ENCODE measurements at regions not wholly inside any gene's neighbourhood (a gene's known extent, or its start where the extent isn't known, plus 50 kb on each side); places are given as distances from the start of the nearest gene placed in this dataset.

DNA sequence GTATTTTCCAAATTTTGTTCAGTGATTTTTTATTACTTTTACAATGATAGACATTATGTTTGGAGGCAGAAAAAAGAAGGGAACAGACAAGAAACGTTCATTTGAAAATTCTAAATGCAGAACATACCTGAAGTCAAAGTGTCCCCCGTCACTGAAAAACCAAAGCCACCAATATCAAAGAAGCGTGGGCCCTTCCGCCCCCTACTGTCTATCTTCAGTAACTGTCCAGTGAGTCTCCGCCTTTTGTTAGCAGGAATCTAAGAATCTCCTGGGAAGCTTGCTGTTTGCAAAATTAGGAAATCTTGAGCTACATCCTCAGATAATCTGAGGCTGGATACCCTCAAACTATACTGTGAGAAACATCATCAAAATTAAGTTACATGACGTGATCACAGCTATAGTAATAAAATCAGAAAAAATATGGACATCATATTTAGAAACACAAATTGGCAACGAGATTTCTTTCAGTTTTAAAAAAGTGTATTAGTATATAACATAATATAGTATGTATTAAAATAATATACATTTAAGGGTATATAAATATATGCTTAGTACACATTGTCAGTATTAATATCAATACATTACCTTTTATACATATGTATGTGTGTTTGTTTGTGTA, 169.3 kb upstream of the AKR1E2 start:
- H3F3A ChIP-seq (ENCODE audit: insufficient read depth), result peaks cover 9% of the 10 kb centered on the region; the same call in 1 of the 2 replicates
- H3K9ac ChIP-seq, result no peak overlapping the region; the same call in 1 of the 2 replicates
- DNase-seq, result peak; percentile 81
- H3K27me3 ChIP-seq (replicated peaks; ENCODE audit: insufficient read depth), result no peaks in the 10 kb centered on the region
- no peaks in the 10 kb centered on the region for H3K79me2 ChIP-seq (ENCODE audit: insufficient read depth)
- no peaks in the 10 kb centered on the region for H3K9me3 ChIP-seq (ENCODE audit: low read depth)
- H3K4me2 ChIP-seq (ENCODE audit: unreplicated experiment), result no peak overlapping the region
- H3K9me2 ChIP-seq (ENCODE audit: insufficient read depth), result no peaks in the 10 kb centered on the region
- no peak overlapping the region for H3K27ac ChIP-seq
- TF ChIP-seq EZH2 (IDR thresholded peaks at IDR 0.05; ENCODE audit: insufficient read depth, poor library complexity, severe bottlenecking), result no peak
- no peak for TF ChIP-seq EZH2phosphoT487 (IDR thresholded peaks at IDR 0.05; ENCODE audit: insufficient read depth, low read depth)
- 17 to 19% methylated on average over 7 of the region's 7 CpGs for WGBS, 2 experiments (ENCODE audit: low coverage in 1 of 2, low lambda C conversion rate in 2 of 2, missing lambda C conversion rate in 2 of 2)
- no peaks in the 10 kb centered on the region for H3K36me3 ChIP-seq (ENCODE audit: low read depth)
- H3K4me1 ChIP-seq (ENCODE audit: insufficient read depth), result peaks cover 7% of the 10 kb centered on the region
- H4K20me1 ChIP-seq (ENCODE audit: insufficient read depth), result no peaks in the 10 kb centered on the region
- peak overlapping the region; percentile 23; the same call in 1 of the 2 replicates for H2AFZ ChIP-seq
- in situ Hi-C loops (cut with MboI), result loop anchor here (25.0 kb wide), 2 partner anchors 844 to 1419 kb away; no protein-coding TSS in a partner anchor
- no peak overlapping the region for H3K4me3 ChIP-seq

DNA sequence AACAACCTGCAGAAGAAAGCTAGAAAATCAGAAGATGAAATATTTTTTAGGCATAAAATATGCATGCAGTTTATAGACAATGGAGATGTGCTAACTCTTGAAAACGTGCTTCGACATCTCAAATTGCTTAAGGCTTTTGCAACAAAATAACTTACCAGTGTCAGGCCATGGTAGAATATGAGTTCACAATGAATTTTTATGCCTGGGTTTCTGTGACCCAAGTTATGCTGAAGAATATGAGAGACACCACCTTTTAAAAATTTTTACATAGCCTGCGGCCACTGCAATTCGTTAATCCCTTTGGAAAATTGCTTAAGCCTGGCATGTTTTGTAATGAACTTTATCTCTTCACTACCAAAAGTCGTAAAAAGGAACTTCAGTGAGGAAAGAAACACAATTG, 170.1 kb upstream of the AKR1E2 start:
- no peaks in the 10 kb centered on the region for H3K9me2 ChIP-seq (ENCODE audit: insufficient read depth)
- no peak overlapping the region for H3K27ac ChIP-seq
- H3F3A ChIP-seq (ENCODE audit: insufficient read depth), result peaks cover 3% of the 10 kb centered on the region; the same call in 1 of the 2 replicates
- in situ Hi-C loops (cut with MboI), result loop anchor here (25.0 kb wide), 2 partner anchors 844 to 1419 kb away; no protein-coding TSS in a partner anchor
- H3K4me3 ChIP-seq, result no peak overlapping the region
- no peak for DNase-seq
- H3K9ac ChIP-seq, result no peak overlapping the region
- H2AFZ ChIP-seq, result no peak overlapping the region
- H3K27me3 ChIP-seq (replicated peaks; ENCODE audit: insufficient read depth), result no peaks in the 10 kb centered on the region
- no peaks in the 10 kb centered on the region for H3K36me3 ChIP-seq (ENCODE audit: low read depth)
- TF ChIP-seq EZH2phosphoT487 (IDR thresholded peaks at IDR 0.05; ENCODE audit: insufficient read depth, low read depth), result no peak
- no peak for TF ChIP-seq EZH2 (IDR thresholded peaks at IDR 0.05; ENCODE audit: insufficient read depth, poor library complexity, severe bottlenecking)
- 56% methylated on average over 5 of the region's 5 CpGs for WGBS, 2 experiments (ENCODE audit: low coverage in 1 of 2, low lambda C conversion rate in 2 of 2, missing lambda C conversion rate in 2 of 2)
- H3K4me2 ChIP-seq (ENCODE audit: unreplicated experiment), result no peak overlapping the region
- no peaks in the 10 kb centered on the region for H3K9me3 ChIP-seq (ENCODE audit: low read depth)
- H3K79me2 ChIP-seq (ENCODE audit: insufficient read depth), result no peaks in the 10 kb centered on the region
- H3K4me1 ChIP-seq (ENCODE audit: insufficient read depth), result peaks cover 2% of the 10 kb centered on the region
- no peaks in the 10 kb centered on the region for H4K20me1 ChIP-seq (ENCODE audit: insufficient read depth)

DNA sequence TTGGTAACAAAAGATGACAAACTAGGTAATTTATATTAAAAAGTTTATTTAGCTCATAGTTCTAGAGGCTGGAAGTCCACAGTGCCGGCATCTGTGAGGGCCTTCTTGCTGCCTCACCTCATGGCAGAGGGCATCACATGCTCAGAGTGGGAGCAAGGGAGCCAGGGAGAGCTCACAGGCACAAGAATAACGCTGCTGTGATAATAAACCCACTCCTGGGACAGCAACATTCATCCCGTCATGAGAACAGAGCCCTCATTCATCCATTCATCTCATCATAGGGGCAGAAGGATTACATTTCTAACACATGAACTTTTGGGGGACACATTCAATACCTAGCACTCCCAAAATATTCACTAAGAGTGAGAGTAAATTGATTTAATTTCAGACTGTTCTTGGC, 170.6 kb upstream of the AKR1E2 start:
- Histone ChIP-seq H3K4me2 (ENCODE audit: unreplicated experiment) (no peak overlapping the region), H3K36me3 (ENCODE audit: low read depth) (no peaks in the 10 kb centered on the region), H3F3A (ENCODE audit: insufficient read depth) (peaks cover 7% of the 10 kb centered on the region; the same call in 1 of the 2 replicates), H3K9me3 (ENCODE audit: low read depth) (no peaks in the 10 kb centered on the region), H3K9me2 (ENCODE audit: insufficient read depth) (no peaks in the 10 kb centered on the region), H3K9ac (no peak overlapping the region), H3K4me3 (no peak overlapping the region), H4K20me1 (ENCODE audit: insufficient read depth) (no peaks in the 10 kb centered on the region), H3K79me2 (ENCODE audit: insufficient read depth) (no peaks in the 10 kb centered on the region), H3K27ac (no peak overlapping the region), H2AFZ (no peak overlapping the region), H3K27me3 (replicated peaks; ENCODE audit: insufficient read depth) (no peaks in the 10 kb centered on the region), H3K4me1 (ENCODE audit: insufficient read depth) (peaks cover 7% of the 10 kb centered on the region)
- TF ChIP-seq EZH2phosphoT487 (IDR thresholded peaks at IDR 0.05; ENCODE audit: insufficient read depth, low read depth), result no peak
- TF ChIP-seq EZH2 (IDR thresholded peaks at IDR 0.05; ENCODE audit: insufficient read depth, poor library complexity, severe bottlenecking), result no peak
- in situ Hi-C loops (cut with MboI), result loop anchor here (25.0 kb wide), 2 partner anchors 843 to 1418 kb away; no protein-coding TSS in a partner anchor
- WGBS, 2 experiments (ENCODE audit: low coverage in 1 of 2, low lambda C conversion rate in 2 of 2, missing lambda C conversion rate in 2 of 2), result 95 to 98% methylated on average over 3 of the region's 3 CpGs
- no peak for DNase-seq

DNA sequence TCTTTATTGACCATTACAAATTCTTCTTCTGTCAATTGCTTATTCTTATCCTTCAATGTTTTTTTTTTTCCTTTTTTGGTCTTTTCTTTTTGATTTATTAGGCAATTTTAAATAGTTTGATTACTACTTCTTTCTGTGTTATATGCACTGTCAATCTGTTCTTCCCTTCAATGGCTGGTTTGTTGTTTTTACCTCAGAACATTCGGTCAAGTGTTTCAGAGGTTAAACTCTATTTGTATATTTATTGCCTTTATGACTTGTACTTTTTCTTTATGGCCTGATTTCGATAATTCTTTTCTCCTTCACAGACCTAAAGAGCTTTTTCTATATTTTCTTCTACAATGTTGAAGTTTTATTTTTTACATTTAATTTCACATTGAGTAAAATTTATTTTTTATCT, 171.5 kb upstream of the AKR1E2 start:
- H3K4me2 ChIP-seq (ENCODE audit: unreplicated experiment), result no peak overlapping the region
- 94 to 100% methylated on average over 2 of the region's 2 CpGs for WGBS, 2 experiments (ENCODE audit: low coverage in 1 of 2, low lambda C conversion rate in 2 of 2, missing lambda C conversion rate in 2 of 2)
- TF ChIP-seq EZH2phosphoT487 (IDR thresholded peaks at IDR 0.05; ENCODE audit: insufficient read depth, low read depth) (no peak), EZH2 (IDR thresholded peaks at IDR 0.05; ENCODE audit: insufficient read depth, poor library complexity, severe bottlenecking) (no peak)

More for the DNA sequence above, 171.5 kb upstream of the AKR1E2 start:
- Histone ChIP-seq H3K9me3 (ENCODE audit: low read depth) (no peaks in the 10 kb centered on the region), H3F3A (ENCODE audit: insufficient read depth) (peaks cover 12% of the 10 kb centered on the region; the same call in 1 of the 2 replicates), H3K27me3 (replicated peaks; ENCODE audit: insufficient read depth) (no peaks in the 10 kb centered on the region), H3K9me2 (ENCODE audit: insufficient read depth) (no peaks in the 10 kb centered on the region), H3K9ac (no peak overlapping the region), H3K27ac (no peak overlapping the region), H3K4me3 (no peak overlapping the region), H4K20me1 (ENCODE audit: insufficient read depth) (no peaks in the 10 kb centered on the region), H3K36me3 (ENCODE audit: low read depth) (no peaks in the 10 kb centered on the region), H3K4me1 (ENCODE audit: insufficient read depth) (peaks cover 15% of the 10 kb centered on the region), H2AFZ (no peak overlapping the region), H3K79me2 (ENCODE audit: insufficient read depth) (no peaks in the 10 kb centered on the region)
- no peak for DNase-seq
- in situ Hi-C loops (cut with MboI), result loop anchor here (25.0 kb wide), 2 partner anchors 842 to 1417 kb away; no protein-coding TSS in a partner anchor
